Prostate gland (tissue), 2 donors: ENCODE measurements at regions not wholly inside any gene's neighbourhood (a gene's known extent, or its start where the extent isn't known, plus 50 kb on each side); places are given as distances from the start of the nearest gene placed in this dataset.

Experiments used
- CTCF ChIP-seq, 4 experiments: fragments of 200-600 bp in 2 of 4; fragments of 450-650 bp in 2 of 4; sonication (generic) in 2 of 4; IDR thresholded peaks; 1 replicate in 3 of 4; 2 replicates in 1 of 4; pipeline ENCODE4 v1.5.1; 2016 to 2019; ENCODE audit warnings: antibody characterized with exemption in 4 of 4, mild to moderate bottlenecking in 2 of 4, moderate library complexity in 2 of 4
- POLR2A ChIP-seq: fragments of 450-650 bp; IDR thresholded peaks from one replicate; pipeline ENCODE4 v1.6.1; 2016; ENCODE audit warnings: antibody characterized with exemption, mild to moderate bottlenecking

- TF ChIP-seq POLR2A (no peak), CTCF (IDR thresholded peaks at IDR 0.05) (no peak)
Measured at GRCh38 chr4:163588532-163588931, 94.0 kb downstream of the TMA16 start.
